ENCODE measurements at regions not wholly inside any gene's neighbourhood (a gene's known extent, or its start where the extent isn't known, plus 50 kb on each side); places are given as distances from the start of the nearest gene placed in this dataset.
A peak's percentile ranks its signal among the peaks of the same experiment; 100 is the strongest.

- DNase-seq (ENCODE audit: low spot score), result peak; percentile 22
- Histone ChIP-seq H3K27me3 (ENCODE audit: insufficient read depth, poor library complexity, severe bottlenecking) (no peaks in the 10 kb centered on the region), H3K36me3 (ENCODE audit: low read depth) (no peaks in the 10 kb centered on the region), H3K4me3 (ENCODE audit: severe bottlenecking) (no peak overlapping the region), H3K27ac (ENCODE audit: poor library complexity, severe bottlenecking) (no peak overlapping the region), H3K4me1 (ENCODE audit: insufficient read depth, poor library complexity, severe bottlenecking) (no peaks in the 10 kb centered on the region), H3K9me3 (ENCODE audit: severe bottlenecking) (peaks cover 2% of the 10 kb centered on the region)
- TF ChIP-seq CTCF (IDR thresholded peaks at IDR 0.05; ENCODE audit: poor library complexity, severe bottlenecking), result no peak
- no peak for ATAC-seq (ENCODE audit: low read depth)
Measured at GRCh38 chr2:120842456-120843439, 107.1 kb downstream of the GLI2 start.

- Histone ChIP-seq H3K27ac (ENCODE audit: poor library complexity, severe bottlenecking) (no peak overlapping the region), H3K4me3 (ENCODE audit: severe bottlenecking) (no peak overlapping the region), H3K36me3 (ENCODE audit: low read depth) (no peaks in the 10 kb centered on the region), H3K9me3 (ENCODE audit: severe bottlenecking) (peaks cover 2% of the 10 kb centered on the region), H3K4me1 (ENCODE audit: insufficient read depth, poor library complexity, severe bottlenecking) (no peaks in the 10 kb centered on the region), H3K27me3 (ENCODE audit: insufficient read depth, poor library complexity, severe bottlenecking) (no peaks in the 10 kb centered on the region)
- no peak for TF ChIP-seq CTCF (IDR thresholded peaks at IDR 0.05; ENCODE audit: poor library complexity, severe bottlenecking)
- peak; percentile 2 for DNase-seq (ENCODE audit: low spot score)
- no peak for ATAC-seq (ENCODE audit: low read depth)
Measured at GRCh38 chr2:120844070-120844738, 108.5 kb downstream of the GLI2 start.

GRCh38 chr2:120845277-120845676 is 109.6 kb downstream of the GLI2 start:
- no peaks in the 10 kb centered on the region for H3K4me1 ChIP-seq (ENCODE audit: insufficient read depth, poor library complexity, severe bottlenecking)
- DNase-seq (ENCODE audit: low spot score) (peak; percentile 33), ATAC-seq (ENCODE audit: low read depth) (no peak)
- H3K4me3 ChIP-seq (ENCODE audit: severe bottlenecking), result no peak overlapping the region
- no peaks in the 10 kb centered on the region for H3K27me3 ChIP-seq (ENCODE audit: insufficient read depth, poor library complexity, severe bottlenecking)
- H3K36me3 ChIP-seq (ENCODE audit: low read depth), result no peaks in the 10 kb centered on the region
- no peaks in the 10 kb centered on the region for H3K9me3 ChIP-seq (ENCODE audit: severe bottlenecking)
- no peak for TF ChIP-seq CTCF (IDR thresholded peaks at IDR 0.05; ENCODE audit: poor library complexity, severe bottlenecking)
- H3K27ac ChIP-seq (ENCODE audit: poor library complexity, severe bottlenecking), result no peak overlapping the region

- no peaks in the 10 kb centered on the region for H3K4me1 ChIP-seq (ENCODE audit: insufficient read depth, poor library complexity, severe bottlenecking)
- peak; percentile 35 for DNase-seq (ENCODE audit: low spot score)
- H3K27me3 ChIP-seq (ENCODE audit: insufficient read depth, poor library complexity, severe bottlenecking), result no peaks in the 10 kb centered on the region
- H3K9me3 ChIP-seq (ENCODE audit: severe bottlenecking), result no peaks in the 10 kb centered on the region
- no peak overlapping the region for H3K27ac ChIP-seq (ENCODE audit: poor library complexity, severe bottlenecking)
- no peak overlapping the region for H3K4me3 ChIP-seq (ENCODE audit: severe bottlenecking)
- no peak for ATAC-seq (ENCODE audit: low read depth)
- no peaks in the 10 kb centered on the region for H3K36me3 ChIP-seq (ENCODE audit: low read depth)
- no peak for TF ChIP-seq CTCF (IDR thresholded peaks at IDR 0.05; ENCODE audit: poor library complexity, severe bottlenecking)
Measured at GRCh38 chr2:120846406-120847095, 110.9 kb downstream of the GLI2 start.

Data from RWPE2 (cell line).